NCI-H82 treated with DMSO at 0.1 percent for 48 hours (cell line): ENCODE measurements at regions not wholly inside any gene's neighbourhood (a gene's known extent, or its start where the extent isn't known, plus 50 kb on each side); places are given as distances from the start of the nearest gene placed in this dataset.

ENCODE experiments used
- DNase-seq: peaks from one replicate; lab custom pipeline; 2025; ENCODE audit not compliant: unreplicated experiment; lab: John Stamatoyannopoulos, UW

- no peak for DNase-seq
Measured at GRCh38 chr16:73846007-73846330, 450.6 kb upstream of the PSMD7 start.

- no peak for DNase-seq
Measured at GRCh38 chr16:73845238-73846006, 451.2 kb upstream of the PSMD7 start.

- no peak for DNase-seq
Measured at GRCh38 chr16:73840728-73841127, 455.9 kb upstream of the PSMD7 start.

GRCh38 chr16:73831220-73831619 is 465.4 kb upstream of the PSMD7 start:
- DNase-seq: no peak

- DNase-seq: no peak
Measured at GRCh38 chr16:73823205-73823849, 473.3 kb upstream of the PSMD7 start.

GRCh38 chr16:73817526-73818324 is 478.9 kb upstream of the PSMD7 start:
- DNase-seq: no peak

- DNase-seq: no peak
Measured at GRCh38 chr16:73813527-73813926, 483.1 kb upstream of the PSMD7 start.

- no peak for DNase-seq
Measured at GRCh38 chr16:73804456-73804855, 492.2 kb upstream of the PSMD7 start.

- DNase-seq: no peak
Measured at GRCh38 chr16:73798471-73798870, 498.1 kb upstream of the PSMD7 start.

GRCh38 chr16:73797115-73797514 is 499.5 kb upstream of the PSMD7 start:
- no peak for DNase-seq

GRCh38 chr16:73796241-73796640 is 500.4 kb upstream of the PSMD7 start:
- DNase-seq: no peak

- DNase-seq: no peak
Measured at GRCh38 chr16:73794994-73795393, 501.6 kb upstream of the PSMD7 start.

- no peak for DNase-seq
Measured at GRCh38 chr16:73793871-73794437, 502.7 kb upstream of the PSMD7 start.

- DNase-seq: no peak
Measured at GRCh38 chr16:73793260-73793659, 503.4 kb upstream of the PSMD7 start.

GRCh38 chr16:73792199-73793020 is 504.2 kb upstream of the PSMD7 start:
- no peak for DNase-seq

- no peak for DNase-seq
Measured at GRCh38 chr16:73781297-73781696, 515.3 kb upstream of the PSMD7 start.

- DNase-seq: no peak
Measured at GRCh38 chr16:73778887-73779286, 517.7 kb upstream of the PSMD7 start.

- DNase-seq: no peak
Measured at GRCh38 chr16:73775841-73776388, 520.7 kb upstream of the PSMD7 start.

GRCh38 chr16:73771196-73772064 is 525.2 kb upstream of the PSMD7 start:
- no peak for DNase-seq

- no peak for DNase-seq
Measured at GRCh38 chr16:73768786-73769203, 527.8 kb upstream of the PSMD7 start.
